NOMO-1 (cell line): ENCODE measurements at regions not wholly inside any gene's neighbourhood (a gene's known extent, or its start where the extent isn't known, plus 50 kb on each side); places are given as distances from the start of the nearest gene placed in this dataset.
A peak's percentile ranks its signal among the peaks of the same experiment; 100 is the strongest.

Source experiments
- DNase-seq, 2 experiments: peaks; one replicate each; lab custom pipeline; 2025; ENCODE audit not compliant: unreplicated experiment in 2 of 2; lab: John Stamatoyannopoulos, UW

GRCh38 chr7:50210706-50211115 is 93.8 kb upstream of the IKZF1 start:
- no peak for DNase-seq

GRCh38 chr7:50209461-50210135 is 94.9 kb upstream of the IKZF1 start:
- DNase-seq = no peak

DNA sequence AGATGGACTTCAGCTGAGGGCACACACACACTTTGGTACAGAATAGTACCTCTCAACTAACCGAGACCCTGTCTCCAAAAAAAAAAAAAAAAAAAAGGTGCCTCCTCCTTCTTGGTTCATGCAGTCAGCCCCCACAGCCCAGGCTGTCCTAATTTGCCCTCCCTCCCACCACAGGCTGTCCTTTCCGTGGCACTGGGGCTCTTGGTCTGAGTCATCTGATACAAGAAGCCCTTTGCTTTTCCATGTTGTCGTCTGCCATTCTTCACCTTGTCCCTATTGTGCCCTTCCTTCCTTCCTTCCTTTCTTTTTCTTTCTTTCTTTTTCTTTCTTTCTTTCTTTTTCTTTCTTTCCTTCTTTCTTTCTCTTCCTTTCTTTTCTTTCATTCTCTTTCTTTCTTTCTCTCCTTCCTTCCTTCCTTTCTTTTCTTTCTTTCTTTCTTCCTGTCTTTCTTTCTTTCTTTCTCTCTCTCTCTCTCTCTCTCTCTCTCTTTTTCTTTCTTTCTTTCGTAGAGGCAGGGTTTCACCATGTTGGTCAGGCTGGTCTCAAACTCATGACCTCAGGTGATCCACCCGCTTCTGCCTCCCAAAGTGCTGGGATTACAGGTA is 96.0 kb upstream of the IKZF1 start:
- DNase-seq = no peak

DNA sequence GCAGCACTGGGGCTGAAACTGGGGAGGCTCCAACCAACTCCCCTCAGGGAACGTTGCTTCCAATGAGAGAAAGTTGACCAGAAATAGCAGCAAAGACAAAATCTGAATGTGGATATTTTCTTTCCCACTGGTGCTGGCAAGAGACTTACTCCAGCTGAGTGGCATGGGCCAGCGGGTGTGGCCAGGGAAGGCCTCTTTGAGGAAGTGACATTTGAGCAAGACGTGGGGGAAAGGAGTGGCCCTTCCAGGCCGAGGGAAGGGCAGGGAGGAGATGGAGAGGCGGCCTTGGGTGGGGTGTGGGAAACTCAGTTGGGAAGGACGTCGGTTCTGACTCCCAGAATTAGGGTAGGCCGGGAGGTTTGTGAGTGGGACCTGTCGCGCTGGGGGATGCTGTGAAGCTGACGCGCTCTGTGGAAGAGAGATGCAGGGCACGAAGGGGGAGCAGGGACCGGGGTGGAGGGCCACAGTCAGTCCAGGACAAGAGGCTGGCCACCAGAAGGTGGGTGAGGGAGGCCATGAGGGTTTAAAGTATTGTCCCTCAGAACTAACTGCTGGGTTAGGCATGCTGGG is 96.7 kb upstream of the IKZF1 start:
- peak; percentile 6 to 27 for DNase-seq

GRCh38 chr7:50207251-50207564 is 97.3 kb upstream of the IKZF1 start:
- DNase-seq = no peak

DNA sequence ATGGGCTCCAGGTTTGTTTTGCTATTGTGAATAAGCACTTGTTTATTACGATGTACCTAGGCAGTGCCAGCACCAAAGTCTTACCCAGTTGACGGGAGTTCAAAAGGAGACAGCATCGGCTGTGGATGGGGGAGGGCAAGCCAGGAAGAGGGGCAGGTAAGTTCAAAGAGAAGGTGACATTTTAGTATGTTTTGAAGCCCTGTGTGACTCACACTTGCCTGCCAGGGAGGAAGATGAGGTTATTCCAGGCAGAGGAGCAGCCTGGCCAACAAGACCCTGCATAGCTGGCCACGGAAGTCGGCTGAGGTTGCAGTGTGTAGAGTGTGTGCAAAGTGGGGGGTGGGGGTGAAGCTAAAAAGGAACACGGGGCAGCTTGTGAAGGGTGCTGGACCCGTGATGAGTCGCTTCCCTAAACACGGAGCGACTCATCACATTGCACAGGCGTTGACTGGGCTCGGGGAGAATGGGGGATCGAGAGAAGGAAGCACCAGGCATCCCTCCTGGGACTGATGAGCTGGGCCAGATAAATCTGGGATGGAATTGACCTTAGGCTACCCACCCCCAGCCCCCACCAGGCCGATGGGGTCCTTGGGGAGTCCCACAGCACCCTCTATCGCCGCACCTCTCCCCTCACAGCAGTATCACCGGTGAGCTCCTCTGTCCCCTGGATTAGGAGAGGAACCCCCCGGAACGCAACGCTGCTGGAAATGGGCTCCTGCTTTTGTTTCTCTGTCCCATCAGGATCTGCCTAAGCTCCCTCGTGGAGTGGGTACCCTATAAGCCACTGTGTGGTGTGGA is 97.9 kb upstream of the IKZF1 start:
- peak; percentile 33 to 66 for DNase-seq

- no peak for DNase-seq
Observed at GRCh38 chr7:50205011-50205410, 99.5 kb upstream of the IKZF1 start.

DNA sequence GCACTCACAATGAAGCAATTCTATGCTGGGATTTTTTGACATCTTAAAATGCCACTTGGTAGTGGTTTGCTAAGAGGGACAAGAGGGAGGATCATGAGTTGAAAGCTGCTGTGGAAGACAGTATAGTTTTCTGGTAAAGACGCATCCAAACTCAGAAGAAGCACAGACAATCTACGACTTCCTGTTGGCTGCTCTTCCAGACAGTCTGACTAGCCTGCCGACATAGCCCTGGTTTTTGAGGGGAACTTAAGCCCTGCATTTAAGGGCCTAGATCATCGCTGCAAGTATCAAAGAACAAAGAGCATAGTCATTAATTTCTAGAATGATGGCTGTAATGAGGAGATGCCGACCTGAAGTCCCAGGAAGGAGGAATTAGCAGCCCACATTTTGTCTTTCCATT is 99.9 kb upstream of the IKZF1 start:
- peak; percentile 12 to 26 for DNase-seq

GRCh38 chr7:50203521-50203920 is 101.0 kb upstream of the IKZF1 start:
- DNase-seq = no peak

DNA sequence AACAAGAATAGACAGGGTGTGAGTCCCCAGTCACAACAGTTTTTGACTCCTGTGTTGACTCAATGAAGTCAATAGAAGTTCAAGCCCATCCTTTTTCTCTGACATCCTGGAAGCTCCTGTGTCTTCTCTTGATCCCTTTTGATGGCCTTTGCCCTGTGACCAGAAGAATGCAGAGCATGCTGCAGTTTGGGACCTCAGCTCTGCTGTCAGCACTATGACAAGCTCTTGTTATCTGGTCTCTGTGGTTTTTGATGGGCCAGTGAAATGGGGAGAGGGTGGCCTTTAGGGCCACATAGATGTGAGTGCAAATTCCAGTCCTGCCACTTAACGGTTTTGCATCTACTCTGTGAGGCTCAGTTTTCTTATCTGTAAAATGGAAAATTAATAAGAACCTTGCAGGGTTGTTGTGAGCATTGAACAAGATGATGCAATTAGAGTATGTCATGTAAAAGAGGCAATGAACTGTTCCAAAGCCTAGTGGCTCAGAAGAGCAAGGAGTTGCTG is 102.4 kb upstream of the IKZF1 start:
- no peak for DNase-seq

DNA sequence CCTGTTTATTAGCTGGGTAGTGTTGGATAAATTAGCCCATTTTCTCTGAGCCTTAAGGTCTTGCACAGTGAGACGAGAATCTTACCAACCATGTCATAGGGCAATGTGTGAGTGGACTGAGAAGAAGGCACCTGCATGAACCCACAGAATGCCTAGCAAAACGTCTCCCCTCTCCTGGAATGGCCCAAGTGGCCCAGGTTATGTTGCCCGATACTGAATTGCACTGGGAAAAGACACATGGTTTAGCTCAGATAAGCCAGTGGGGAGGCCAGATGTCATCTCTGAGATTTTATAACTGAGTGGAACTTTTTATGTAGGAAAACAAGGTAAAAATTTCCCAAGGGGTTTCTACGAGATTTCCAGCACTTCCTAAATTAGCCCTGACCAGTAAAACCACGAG is 104.7 kb upstream of the IKZF1 start:
- no peak for DNase-seq

- no peak for DNase-seq
Observed at GRCh38 chr7:50197549-50197948, 104.5 kb upstream of the ZPBP start.

DNA sequence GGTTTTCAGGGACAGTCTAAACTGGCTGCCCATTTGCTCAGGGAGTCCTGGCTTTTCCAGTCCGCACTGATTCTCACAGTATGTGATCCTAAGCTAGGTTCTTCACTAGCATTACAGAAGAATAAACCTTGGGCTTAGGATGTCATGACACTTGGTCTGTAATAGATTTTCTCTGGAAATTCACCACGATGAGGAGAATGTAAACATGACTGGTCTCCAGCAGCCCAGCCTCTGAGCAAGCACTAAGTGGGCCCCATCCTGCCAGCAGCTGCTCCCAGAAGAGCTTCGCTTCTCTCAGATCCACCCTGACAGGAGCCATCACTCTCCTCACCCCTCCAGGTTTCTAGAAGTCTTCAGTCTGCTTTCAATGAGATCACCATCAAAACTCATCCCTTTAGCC is 103.7 kb upstream of the ZPBP start:
- no peak for DNase-seq

GRCh38 chr7:50190776-50191175 is 97.7 kb upstream of the ZPBP start:
- DNase-seq = no peak

DNA sequence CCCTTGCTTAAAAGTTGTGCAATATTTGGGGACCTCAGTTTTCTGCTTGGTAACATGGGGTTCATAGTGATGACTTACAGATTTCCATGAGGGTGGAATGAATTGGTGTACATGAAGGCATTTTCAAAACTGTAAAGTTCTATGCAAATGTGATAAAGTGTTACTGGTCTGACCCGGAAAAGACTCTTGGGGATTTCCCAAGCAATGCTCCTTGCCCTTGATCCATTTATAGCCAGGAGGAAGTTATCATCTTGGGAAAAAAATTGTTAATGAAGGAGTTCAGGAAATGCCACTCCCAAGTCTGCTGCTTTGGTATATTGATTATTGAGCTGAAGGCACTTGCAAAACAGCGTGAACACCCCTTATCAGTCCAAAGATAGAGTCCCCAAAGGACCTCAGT is 96.3 kb upstream of the ZPBP start:
- no peak for DNase-seq

DNA sequence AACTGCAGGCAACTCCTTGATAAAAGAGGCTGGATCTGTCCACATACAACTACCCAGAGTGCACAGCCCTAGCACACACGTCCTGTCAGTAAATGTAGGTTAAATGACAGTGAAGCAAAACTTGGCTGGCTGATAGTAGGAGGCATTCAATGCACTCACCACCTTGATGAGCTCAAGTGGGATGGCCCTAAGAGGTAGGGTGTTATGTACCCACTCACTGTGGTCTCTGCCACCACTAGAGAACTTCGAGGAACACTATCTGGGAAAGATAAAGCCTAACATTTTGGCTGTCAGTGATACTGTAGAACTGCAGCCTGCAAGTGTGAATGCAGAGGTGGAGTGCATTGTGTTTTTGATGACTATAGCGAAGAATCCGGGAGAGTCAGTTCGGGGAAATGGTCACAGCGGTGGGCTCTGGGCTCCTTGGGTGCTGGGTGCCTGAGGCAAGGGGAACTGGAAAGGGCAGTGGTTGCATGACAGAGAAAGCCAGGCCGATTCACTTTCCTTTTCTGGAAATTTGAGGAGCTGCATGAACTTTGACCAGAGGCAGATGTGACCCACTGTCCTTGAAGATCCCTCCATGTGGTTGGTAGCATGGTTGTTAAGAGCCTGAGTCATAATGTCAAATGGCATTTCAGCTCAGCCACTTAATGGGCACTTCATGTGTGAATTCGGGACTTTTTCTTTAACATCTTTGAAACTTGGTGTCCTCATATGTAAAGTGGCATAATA is 93.1 kb upstream of the ZPBP start:
- DNase-seq = no peak

DNA sequence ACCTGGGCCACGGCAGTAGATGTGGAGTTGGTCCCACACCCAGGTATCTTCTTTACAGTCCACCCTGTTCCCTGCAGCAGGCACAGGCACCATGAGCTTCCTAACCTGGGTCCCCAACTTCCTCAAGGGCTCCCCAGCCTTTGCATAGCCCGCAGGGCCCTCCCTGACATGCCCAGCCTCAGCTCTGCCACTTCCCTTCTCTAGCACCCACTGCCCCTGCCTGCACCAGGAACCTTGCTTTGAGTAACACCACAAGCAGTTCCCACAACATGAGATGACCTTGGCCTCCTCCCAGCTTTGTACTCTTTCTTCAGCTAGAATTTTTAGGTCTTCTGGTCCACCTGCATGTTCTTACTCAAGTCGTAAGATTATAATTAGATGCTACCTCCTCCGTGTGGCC is 92.2 kb upstream of the ZPBP start:
- DNase-seq = peak in 1 of 2 experiments; percentile 9

DNA sequence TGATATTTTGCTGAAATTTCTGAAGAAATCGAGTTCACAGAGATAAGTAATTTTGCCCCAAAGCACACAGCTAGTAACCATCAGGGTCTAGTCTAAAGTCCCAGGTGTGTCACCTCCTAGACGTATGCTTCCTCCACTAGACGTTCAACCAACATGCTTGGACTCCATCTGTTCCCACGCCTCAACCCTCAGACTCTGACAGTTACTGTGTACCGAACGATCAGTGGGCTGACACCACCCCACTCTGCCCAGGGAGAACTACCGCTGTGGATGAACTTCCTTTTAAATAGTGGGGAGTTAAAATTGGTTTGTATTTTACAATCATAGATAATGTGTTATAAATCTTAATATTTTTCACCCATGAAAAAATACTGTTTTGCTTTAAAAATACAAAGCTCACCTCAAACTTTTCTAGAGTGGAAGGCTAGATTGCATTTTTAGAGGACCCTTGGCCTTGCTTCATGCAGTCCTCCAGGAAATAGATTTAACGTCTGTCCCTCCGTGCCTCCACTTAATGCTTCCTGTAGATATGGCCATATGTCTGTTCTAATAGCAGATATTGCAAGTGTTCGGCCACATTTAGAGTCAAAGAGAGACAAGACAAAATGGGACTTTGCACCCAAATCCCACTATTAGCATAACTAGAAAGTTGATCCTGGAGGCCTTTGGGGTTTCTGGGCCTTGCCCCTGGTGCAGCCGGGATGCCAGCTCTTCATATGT is 91.4 kb upstream of the ZPBP start:
- no peak for DNase-seq

DNA sequence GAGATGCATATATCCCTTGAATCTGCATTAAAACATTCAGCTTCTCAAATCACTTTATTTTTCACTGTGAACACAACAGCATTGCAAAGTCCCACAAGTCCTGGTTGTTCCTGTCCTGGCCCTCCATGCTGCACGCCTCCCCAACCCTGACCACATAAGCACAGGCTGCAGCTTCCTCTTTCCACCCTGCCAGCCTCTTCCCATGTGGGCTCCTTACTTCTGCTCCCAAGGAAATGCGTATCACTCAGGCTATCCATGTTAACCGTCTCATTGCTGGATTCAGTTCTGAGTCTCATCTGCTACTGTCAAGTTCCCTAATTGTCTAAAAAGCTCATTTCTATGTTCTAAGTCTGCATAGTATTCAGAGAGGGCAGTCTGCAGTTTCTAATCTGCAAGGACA is 89.7 kb upstream of the ZPBP start:
- peak; percentile 19 to 40 for DNase-seq

DNA sequence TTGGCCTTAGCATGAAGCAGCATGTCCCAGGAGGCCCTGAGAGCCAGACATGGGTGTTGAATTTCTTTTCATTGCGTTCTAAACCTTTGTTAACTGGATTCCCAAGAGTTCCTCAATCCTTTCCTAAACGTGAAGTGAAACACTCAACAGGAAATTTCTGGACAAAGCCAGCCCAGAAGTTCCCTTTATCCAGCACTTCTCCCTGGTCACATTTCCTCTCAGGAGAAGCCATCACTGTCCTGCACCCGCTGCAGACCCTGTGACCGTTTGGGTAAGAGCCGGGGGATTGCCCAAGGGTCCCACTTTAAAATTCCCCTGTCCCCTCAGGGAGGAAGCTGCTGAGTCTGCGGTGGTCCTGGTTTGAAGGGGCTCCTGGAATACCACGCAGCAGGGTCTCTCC is 88.0 kb upstream of the ZPBP start:
- DNase-seq = no peak
